Lower leg skin (tissue), 4 donors: ENCODE measurements at regions not wholly inside any gene's neighbourhood (a gene's known extent, or its start where the extent isn't known, plus 50 kb on each side); places are given as distances from the start of the nearest gene placed in this dataset.
"Not testable (repeated sequence)": the region's sequence is repeated elsewhere in the genome, so short reads cannot be mapped to it uniquely, and the experiment has no call there.

Experiments
- DNase-seq, 2 donors: peaks; one replicate each; pipeline ENCODE4 v3.0.0-alpha.2; 2019; ENCODE audit warnings: low spot score in 2 of 2
- H3K4me3 ChIP-seq: fragments of 200-600 bp; sonication (generic); 2 replicates; pipeline ENCODE4 v1.5.1; 2017; ENCODE audit warnings: mild to moderate bottlenecking, low read depth; ENCODE audit not compliant: poor library complexity, severe bottlenecking
- POLR2A ChIP-seq, 2 donors: fragments of 450-650 bp; IDR thresholded peaks; one replicate each; pipeline ENCODE4 v1.6.1; 2016 to 2017; ENCODE audit warnings: antibody characterized with exemption in 2 of 2, mild to moderate bottlenecking in 1 of 2, moderate library complexity in 1 of 2
- WGBS, 2 donors: methylation state at CpG; one replicate each; pipeline ENCODE4 v1.1.5; 2018; 5-methylcytosine and 5-hydroxymethylcytosine counted together
- intact Hi-C: fragments of 100-400 bp; cut with DNase I; formaldehyde crosslinking; loops from one replicate; pipeline ENCODE4 v1.15.0; 2023; ENCODE audit warnings: low total_unique reads
- TF ChIP-seq, protein P1 (sequence below), 3 donors: fragments of 450-650 bp; IDR thresholded peaks; one replicate each; pipeline ENCODE4 v1.5.1; 2016; ENCODE audit warnings: antibody characterized with exemption in 3 of 3, mild to moderate bottlenecking in 3 of 3, moderate library complexity in 2 of 3

DNA sequence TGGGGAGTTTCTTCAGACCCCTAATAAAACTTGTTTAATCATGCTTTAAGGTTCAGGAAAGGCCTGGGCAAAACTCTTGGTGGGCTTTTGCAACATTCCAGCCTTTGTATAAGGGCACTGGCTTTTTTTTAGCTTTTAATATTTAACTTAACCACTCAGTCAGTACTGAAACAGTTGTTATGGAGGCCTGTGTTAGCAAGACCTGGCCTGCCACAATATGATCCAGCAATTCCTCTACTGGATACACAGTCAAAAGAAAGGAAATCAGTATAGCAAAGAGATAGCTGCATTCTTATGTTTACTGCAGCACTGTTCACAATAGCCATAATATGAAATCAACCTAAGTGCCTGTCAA is 75.1 kb upstream of the COG2 start:
- intact Hi-C loops: no loop called here
- no peak overlapping the region for H3K4me3 ChIP-seq
- no peak for DNase-seq
- TF ChIP-seq, protein P1, sequence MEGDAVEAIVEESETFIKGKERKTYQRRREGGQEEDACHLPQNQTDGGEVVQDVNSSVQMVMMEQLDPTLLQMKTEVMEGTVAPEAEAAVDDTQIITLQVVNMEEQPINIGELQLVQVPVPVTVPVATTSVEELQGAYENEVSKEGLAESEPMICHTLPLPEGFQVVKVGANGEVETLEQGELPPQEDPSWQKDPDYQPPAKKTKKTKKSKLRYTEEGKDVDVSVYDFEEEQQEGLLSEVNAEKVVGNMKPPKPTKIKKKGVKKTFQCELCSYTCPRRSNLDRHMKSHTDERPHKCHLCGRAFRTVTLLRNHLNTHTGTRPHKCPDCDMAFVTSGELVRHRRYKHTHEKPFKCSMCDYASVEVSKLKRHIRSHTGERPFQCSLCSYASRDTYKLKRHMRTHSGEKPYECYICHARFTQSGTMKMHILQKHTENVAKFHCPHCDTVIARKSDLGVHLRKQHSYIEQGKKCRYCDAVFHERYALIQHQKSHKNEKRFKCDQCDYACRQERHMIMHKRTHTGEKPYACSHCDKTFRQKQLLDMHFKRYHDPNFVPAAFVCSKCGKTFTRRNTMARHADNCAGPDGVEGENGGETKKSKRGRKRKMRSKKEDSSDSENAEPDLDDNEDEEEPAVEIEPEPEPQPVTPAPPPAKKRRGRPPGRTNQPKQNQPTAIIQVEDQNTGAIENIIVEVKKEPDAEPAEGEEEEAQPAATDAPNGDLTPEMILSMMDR (IDR thresholded peaks at IDR 0.05): no peak
- TF ChIP-seq POLR2A (IDR thresholded peaks at IDR 0.05): no peak

DNA sequence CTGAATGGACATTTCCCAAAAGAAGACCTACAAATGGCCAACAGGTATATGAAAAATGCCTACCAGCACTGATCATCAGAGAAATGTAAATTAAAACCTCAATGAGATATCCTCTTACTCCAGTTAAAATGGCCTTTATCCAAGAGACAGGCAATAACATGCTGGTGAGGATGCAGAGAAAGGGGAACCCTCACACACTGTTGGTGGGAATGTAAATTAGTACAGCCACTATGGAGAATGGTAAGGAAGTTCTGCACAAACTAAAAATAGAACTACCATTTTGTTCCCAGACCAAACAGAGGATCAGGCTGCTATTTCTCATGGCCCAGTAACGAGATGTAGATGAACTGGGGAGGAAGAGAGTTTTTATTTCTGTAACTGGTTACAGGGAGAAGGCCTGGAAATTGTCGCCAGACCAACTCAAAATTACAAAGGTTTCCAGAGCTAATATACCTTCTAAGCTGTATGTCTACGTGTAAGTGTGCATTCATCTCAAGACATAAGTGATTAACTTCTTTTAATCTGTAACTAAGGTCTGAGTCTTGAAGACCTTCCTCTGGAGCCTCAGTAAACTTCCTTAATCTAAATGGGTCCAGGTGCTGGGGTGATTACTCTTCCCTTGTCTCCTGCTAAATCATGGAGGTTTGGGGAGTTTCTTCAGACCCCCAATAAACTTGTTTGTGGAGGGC is 75.6 kb upstream of the COG2 start:
- intact Hi-C loops, DNase-seq, H3K4me3 ChIP-seq: not testable (repeated sequence)
- WGBS, 2 donors: 58 to 75% methylated on average over 3 of the region's 3 CpGs

DNA sequence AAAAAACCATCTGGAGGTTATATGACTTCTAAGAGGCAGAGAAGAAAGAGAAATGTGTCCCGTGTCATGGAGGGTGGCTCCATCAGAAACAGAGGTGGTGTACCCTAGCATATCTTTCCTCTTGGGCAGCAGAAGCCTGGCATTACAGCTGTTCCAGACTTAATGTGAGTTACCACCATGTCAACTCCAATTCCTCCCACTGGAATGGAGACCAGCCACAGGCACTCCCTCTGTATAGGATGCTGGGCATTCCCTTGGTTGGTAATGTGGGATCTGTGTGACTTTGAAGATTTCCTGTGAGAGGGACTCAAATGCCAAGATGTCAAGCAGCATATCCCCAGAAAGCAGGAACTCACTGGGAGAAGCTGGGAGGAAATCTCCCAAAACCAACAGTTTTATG is 77.1 kb upstream of the COG2 start:
- 84 to 89% methylated on average over 1 of the region's 1 CpG for WGBS, 2 donors
- TF ChIP-seq POLR2A (IDR thresholded peaks at IDR 0.05): no peak
- TF ChIP-seq, protein P1 (IDR thresholded peaks at IDR 0.05): no peak
- intact Hi-C loops: no loop called here
- no peak for DNase-seq
- no peak overlapping the region for H3K4me3 ChIP-seq

DNA sequence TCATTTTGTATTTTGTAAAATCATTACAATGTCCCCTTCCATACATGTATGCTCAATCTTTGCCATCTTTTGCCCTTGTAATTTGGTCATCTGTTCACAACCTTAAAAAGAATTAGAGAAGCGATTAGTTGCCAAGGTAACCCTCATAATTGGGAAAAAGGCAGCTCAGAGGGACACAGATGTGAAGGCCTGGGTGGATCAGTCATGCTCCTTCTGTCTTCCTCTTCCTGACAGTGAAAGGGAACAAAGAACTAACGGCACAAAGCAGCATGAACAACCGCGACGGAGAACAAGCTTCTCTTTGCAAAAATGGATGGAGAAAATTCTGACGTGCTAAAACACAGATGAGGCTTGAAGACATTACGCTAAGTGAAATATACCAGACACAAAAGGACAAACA is 78.7 kb upstream of the COG2 start:
- DNase-seq: no peak
- 67 to 80% methylated on average over 7 of the region's 7 CpGs for WGBS, 2 donors
- H3K4me3 ChIP-seq: no peak overlapping the region
- intact Hi-C loops: no loop called here
- no peak for TF ChIP-seq POLR2A (IDR thresholded peaks at IDR 0.05)
- TF ChIP-seq, protein P1 (IDR thresholded peaks at IDR 0.05): no peak

DNA sequence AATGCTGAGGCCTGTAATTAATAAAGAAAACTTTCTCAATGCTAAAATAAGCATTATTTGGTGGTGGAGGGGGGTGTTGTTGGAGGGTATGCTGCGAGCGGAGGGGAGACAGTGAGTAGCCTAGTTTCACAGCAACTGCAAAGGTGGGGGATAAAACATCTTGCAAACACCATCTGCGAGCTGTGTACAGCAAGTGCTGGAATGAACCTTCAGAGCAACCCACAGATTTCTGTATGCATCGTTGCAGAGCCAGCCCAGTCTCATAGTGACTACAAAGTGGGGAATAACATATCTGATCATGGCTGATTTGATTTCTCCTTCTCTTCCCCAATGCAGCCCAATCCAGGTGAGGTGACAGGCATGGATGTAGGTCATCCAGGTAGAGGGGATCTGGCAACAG is 80.7 kb upstream of the COG2 start:
- DNase-seq: no peak
- intact Hi-C loops: no loop called here
- 68 to 72% methylated on average over 4 of the region's 4 CpGs for WGBS, 2 donors
- TF ChIP-seq, protein P1 (IDR thresholded peaks at IDR 0.05): no peak
- no peak for TF ChIP-seq POLR2A (IDR thresholded peaks at IDR 0.05)
- no peak overlapping the region for H3K4me3 ChIP-seq

DNA sequence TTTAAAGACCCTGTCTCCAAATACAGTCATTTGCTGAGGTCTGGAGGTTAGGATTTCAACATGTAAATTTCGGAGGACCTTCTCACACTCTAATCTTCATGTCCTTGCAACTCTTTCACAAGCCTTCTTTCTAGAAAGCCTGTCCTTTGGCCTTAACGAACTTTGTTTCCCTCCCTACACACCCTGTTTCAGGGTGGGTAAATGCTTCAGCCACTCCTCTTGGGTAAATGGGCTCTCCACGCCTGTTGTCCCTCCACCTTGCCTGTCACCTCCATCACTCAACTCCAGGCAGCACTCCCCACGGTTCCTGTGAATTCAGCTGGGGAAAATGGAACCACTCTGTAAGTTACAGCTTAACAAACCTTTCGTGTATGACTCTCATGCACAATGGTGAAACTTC is 84.0 kb upstream of the COG2 start:
- no peak overlapping the region for H3K4me3 ChIP-seq
- 84 to 88% methylated on average over 5 of the region's 5 CpGs for WGBS, 2 donors
- intact Hi-C loops: no loop called here
- DNase-seq: no peak
- TF ChIP-seq POLR2A (IDR thresholded peaks at IDR 0.05): no peak
- TF ChIP-seq, protein P1 (IDR thresholded peaks at IDR 0.05): no peak
